Breast epithelium (tissue), 3 donors: ENCODE measurements at regions not wholly inside any gene's neighbourhood (a gene's known extent, or its start where the extent isn't known, plus 50 kb on each side); places are given as distances from the start of the nearest gene placed in this dataset.

Experiments
- POLR2A ChIP-seq: fragments of 450-650 bp; IDR thresholded peaks from one replicate; pipeline ENCODE4 v1.6.1; 2016; ENCODE audit warnings: antibody characterized with exemption, mild to moderate bottlenecking, moderate library complexity
- TF ChIP-seq, protein P1 (sequence below), 3 donors: fragments of 450-650 bp; IDR thresholded peaks; one replicate each; pipeline ENCODE4 v1.5.1; 2016 to 2017; ENCODE audit warnings: antibody characterized with exemption in 3 of 3, mild to moderate bottlenecking in 3 of 3, moderate library complexity in 3 of 3

DNA sequence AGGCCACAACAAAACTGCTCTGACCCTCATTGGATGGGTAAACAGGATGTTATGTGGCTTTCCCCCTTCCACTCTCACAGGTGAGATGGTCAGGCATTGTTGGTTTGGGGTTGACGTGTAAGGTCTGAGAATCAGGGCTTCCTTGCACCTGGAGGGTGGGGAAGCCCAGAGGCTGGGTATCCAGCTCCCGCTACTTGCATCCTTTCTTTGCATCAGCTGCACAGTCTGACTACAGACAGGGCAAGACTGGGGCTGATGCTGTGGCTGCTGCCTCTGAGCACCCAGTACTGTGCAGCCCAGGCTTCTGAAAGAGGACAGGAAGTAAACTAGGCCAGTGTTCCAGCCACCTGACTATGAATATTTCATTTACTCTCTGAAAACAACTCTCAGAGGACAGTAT is 58.0 kb upstream of the ATP2B2 start:
- TF ChIP-seq, protein P1, sequence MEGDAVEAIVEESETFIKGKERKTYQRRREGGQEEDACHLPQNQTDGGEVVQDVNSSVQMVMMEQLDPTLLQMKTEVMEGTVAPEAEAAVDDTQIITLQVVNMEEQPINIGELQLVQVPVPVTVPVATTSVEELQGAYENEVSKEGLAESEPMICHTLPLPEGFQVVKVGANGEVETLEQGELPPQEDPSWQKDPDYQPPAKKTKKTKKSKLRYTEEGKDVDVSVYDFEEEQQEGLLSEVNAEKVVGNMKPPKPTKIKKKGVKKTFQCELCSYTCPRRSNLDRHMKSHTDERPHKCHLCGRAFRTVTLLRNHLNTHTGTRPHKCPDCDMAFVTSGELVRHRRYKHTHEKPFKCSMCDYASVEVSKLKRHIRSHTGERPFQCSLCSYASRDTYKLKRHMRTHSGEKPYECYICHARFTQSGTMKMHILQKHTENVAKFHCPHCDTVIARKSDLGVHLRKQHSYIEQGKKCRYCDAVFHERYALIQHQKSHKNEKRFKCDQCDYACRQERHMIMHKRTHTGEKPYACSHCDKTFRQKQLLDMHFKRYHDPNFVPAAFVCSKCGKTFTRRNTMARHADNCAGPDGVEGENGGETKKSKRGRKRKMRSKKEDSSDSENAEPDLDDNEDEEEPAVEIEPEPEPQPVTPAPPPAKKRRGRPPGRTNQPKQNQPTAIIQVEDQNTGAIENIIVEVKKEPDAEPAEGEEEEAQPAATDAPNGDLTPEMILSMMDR (IDR thresholded peaks at IDR 0.05) = no peak
- TF ChIP-seq POLR2A = no peak
